Activated naive CD8-positive, alpha-beta T cell treated with anti-CD3 and anti-CD28 coated beads, Interleukin-2, amount 50 U/mL, for 16 hours (primary cell): ENCODE measurements at regions not wholly inside any gene's neighbourhood (a gene's known extent, or its start where the extent isn't known, plus 50 kb on each side); places are given as distances from the start of the nearest gene placed in this dataset.

ENCODE experiments used
- DNase-seq: peaks from one replicate; pipeline ENCODE4 v3.0.0-alpha.2; 2020; ENCODE audit warnings: low read depth, low spot score

DNA sequence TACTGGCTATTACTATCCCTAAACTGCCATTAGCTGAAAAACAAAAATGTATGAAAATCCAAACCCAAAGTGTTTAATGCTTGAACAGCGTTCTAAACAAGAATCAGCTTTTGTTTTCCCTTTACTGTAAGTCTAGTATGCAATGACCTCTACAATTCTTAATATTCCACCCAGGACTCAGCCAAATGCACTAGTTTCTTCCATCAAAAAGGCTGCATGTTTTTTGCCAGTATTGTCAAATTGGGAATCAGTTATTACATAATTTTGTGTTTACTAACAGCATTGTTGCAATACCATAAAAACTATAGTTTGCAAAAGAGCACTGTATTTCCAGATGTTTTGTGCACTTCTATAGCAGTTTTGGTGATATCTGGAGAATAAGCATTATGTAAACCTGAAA is 634.5 kb downstream of the LTN1 start:
- DNase-seq, result no peak

DNA sequence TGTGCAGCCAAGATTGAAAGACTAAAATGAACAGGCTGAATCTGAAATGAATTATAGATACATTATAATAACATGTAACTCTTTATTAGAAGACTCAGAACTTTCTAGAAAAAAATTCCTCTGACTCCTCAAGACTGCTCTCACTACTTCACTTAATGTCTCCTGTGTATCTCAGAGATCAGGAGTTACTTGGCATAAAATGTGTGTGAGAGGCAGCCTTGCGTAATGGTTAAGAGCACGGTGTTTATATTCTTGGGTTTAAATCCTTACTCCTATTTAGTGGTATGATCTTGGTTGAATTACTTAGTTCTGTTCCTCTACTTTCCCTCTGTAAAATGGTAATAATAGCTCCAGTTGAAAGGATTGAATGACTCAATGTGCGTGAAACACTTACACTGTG is 634.9 kb downstream of the LTN1 start:
- no peak for DNase-seq

DNA sequence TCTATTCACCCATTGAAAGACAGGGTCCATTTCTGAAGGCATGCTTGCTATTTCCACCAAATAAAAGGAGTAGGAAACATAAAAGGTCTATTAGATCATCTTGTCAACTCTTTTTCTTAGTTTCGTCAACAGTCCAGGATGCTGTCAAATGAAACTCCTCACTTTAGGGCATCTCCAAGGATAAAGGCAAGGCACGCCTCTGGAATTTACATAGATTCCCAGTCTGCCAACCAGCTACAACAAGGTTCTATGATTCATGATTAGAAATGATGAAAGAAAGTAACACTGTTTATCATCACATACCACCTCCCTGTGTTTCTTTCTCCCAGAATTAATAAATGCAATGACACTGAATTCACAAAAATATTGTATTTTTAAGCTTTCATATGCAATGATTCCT is 636.3 kb downstream of the LTN1 start:
- no peak for DNase-seq

DNA sequence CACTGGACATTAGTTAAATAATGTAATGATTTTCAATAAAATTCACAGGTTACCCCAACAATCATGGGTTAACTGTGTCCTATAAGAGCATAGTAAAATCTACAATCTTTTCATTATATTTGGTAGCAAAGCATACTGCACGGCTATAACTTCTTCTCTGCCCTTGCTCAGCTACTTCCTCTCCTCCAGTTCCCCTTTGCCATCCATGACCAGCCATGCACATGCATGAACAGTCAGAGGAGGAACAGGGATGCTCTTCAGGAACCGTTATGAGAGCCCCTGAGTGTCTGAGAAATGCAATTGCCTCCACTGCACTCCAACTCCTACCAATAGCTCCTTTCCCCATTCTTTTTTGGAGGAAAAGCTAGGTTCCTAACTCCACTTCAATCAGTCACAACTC is 646.7 kb downstream of the LTN1 start:
- DNase-seq, result no peak

DNA sequence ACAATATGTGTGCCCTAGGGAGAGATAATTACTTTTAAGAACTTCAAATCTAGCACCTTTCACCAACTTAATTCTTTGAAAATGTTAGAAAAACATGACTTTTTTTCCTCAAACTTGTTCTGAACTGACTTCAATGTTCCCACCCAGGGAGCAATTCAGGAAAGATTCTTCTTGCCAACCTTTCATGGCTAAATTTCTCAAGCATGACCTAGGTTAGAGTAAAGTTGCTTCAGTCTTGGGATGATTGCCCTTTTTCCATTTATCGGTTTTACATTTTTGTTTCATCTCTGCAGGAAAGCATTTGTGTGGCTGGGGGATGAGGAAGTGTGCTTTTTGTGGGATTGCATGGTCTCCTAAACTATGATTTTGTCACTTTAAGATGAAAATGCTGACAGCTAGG is 647.7 kb downstream of the LTN1 start:
- no peak for DNase-seq

DNA sequence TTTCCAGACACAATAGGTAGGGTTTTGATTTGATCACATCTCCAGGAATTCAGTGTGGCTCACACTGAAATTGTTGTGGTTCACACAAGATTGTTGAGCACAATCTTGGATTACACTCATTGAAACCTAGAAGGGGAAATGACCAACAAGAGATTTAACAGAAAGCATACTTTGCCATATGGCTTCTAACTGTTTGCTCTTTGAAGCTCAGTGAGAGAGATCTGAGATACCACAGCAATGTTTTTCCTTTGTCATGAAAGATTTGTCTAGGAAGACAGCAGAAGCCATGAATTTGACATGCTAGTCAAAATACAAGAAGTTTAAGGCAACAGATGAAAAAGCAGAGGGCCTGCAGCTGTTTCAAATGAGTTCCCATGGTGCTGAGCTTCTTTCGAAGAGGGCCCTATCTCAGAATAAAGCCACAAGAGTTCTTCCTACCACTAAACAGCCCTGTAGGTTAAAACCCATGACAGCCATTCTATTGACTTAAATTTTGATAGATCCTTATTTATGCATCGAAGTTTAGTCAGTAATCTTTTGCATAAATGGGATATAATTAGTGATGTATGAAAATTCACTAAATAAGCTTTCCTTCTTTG is 650.4 kb downstream of the LTN1 start:
- DNase-seq, result no peak

DNA sequence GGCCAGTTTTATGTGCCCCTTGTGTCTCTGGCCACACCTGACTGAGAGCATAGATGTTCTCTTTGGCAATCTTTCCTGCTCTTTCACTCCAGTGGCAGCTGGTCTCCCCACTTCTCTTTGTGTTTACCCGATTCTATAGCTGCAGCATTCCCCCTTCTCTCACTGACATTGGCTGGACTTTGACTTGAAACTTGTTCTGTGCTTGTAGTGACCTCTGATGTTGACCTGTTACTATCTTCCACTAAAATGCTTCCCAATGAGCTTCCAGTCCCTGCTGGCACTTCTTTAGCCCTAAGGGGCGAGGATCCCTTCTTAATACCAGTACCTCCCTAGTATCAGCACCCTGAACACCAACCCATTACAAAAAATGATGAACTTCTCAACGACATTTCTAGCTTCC is 653.3 kb downstream of the LTN1 start:
- DNase-seq, result no peak

DNA sequence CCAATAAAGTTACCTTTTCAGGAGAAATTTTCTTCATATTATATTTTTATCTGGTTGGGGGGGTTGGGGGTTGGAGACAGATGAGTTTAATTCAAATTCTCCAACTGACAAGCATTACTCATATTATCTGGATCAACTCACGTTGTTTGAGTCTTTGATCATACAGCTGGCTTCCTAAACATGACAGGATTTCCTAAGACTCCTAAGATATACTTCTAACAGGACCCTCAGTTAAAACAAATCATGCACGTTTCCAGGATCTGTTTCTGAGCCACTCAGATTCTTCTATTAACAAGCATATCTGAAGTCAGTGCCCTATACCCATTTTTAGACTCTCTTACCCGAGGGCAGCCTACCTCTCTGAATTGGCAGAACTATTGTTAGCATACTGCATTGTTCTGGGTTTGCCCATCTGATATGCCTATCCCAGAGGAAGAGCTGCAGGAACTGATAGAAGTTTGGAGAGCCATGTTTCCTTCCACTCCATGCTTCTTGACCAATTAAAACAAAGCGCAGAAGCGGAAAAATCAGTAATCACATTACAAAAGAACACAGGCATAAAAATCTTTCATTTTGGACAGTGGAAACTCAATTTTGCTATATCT is 653.9 kb downstream of the LTN1 start:
- no peak for DNase-seq

DNA sequence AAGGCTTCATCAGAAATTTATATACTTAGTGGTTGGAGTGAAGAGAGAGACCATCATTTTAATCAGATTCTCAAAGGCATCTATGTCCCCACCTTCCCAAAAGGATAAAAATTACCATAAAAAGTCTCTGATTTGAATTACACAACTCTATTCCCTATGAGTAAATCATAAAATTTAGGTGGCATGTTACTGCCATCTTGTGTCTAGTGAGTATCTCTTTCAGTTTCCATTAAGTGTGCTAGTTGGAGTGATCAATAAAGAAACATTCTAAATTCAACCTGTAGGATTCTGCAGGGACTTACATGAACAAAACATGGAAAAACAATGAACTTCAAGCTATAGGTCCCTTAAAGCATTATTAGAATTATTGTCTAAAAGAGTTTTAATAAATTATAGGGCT is 655.4 kb downstream of the LTN1 start:
- DNase-seq, result no peak

DNA sequence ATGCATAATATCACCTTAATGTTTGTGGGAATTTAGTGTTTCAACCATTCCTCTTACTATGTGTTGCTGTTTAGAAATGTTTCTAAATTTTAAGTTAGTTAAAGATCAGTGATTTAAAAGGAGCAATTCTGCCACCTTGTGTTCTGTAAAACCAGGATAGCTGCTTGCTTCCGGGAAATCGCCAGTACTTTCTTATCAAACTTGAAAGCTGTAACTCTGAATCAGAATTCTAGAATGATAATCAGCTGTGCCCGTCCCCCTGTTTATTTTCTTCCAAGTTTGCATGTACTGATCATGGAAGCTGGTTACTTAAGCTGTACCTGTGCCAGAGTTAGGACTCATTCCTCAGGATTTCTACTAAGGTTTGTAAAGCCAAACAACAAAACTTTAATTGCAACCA is 656.4 kb downstream of the LTN1 start:
- no peak for DNase-seq

DNA sequence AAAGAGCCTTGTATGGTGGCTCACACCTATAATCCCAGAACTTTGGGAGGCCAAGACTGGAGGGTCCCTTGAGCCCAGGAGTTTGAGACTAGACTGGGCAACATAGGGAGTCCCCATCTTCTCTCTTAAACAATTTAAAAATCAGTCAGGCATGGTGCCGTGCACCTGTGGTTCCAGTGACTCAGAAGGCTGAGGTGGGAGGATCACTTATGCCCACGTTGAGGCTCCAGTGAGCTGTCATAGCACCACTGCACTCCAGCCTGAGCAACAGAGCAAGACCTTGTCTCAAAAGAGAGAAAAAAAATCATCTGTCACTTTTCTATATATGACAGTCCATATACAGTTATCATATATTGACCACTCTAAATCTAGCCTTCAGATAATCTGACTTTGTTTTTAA is 658.3 kb downstream of the LTN1 start:
- no peak for DNase-seq

DNA sequence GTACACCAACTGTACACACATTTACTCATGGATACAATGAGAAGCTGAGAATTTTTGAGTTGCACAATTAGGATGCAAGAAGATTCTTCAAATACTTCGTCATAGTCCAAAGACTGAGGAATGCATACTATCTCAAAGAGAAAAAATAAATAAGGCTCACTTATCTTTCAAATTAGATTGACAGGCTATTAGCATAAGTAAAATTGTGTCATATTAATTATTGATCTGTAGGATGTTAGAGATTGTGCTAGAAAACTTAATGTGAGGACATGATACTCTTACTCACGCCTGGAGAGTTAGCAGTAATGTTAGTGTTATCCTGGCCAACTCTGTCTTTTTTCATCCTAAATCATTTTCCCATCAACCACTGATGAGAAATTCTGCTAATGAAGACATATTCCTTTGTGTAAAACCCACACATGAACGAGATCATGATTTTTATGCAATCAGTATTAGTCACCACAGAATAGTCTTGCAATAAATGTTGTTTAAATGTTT is 659.0 kb downstream of the LTN1 start:
- DNase-seq, result no peak

DNA sequence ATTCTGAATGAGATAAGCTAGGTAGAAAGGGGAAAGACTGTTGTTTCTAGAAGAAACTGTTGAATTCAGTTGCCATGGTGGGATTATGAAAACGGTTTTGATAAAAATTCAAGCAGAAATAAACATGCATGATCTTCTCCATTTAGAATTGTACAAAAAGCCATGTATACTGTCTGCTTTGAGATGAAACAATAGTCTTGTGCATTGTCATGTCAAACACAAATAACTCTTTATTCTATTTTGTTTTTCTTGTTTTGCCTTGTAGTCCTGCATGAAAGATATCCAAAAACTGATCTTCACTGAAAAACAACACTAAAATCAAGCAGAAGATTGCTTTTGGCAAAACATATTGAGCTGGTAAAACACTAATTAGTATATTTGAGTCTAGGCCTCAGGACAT is 659.9 kb downstream of the LTN1 start:
- DNase-seq, result no peak

DNA sequence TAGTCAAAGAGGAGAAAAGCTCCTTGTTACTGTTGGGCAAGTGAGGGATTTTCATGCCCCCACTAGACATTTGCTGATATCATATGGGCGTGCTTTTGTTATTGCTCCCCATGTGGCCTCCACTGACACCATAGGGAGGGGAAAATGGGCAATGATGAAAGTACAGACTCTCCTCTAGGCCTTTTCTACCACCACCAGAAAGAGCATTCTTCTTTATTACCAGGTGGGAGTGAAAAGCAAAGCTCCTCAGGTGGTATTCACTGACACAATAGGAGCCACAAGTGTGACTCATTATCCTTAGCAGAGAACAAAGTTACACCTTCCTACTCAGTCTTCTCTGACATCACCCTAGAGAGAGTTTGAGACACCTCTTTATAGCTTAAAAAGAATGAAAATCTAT is 667.1 kb downstream of the LTN1 start:
- DNase-seq, result no peak

DNA sequence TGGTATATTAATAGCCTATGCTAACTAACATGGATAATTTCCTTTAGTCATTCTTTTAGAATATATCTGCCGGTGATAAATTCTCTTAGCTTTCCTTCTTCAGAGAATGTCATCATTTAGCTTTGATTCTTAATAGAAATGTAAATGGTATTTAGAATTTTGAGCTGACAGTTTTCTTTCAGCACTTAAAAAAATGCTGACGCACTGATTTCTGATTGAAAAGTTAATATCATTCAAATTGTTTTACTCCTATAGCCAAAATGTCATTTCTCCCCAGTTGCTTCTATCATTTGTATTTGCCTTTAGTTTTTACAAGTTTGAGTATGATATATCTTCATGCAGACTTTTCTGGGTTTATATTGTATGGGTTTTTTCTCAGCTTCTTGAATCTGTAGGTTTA is 668.0 kb downstream of the LTN1 start:
- no peak for DNase-seq

DNA sequence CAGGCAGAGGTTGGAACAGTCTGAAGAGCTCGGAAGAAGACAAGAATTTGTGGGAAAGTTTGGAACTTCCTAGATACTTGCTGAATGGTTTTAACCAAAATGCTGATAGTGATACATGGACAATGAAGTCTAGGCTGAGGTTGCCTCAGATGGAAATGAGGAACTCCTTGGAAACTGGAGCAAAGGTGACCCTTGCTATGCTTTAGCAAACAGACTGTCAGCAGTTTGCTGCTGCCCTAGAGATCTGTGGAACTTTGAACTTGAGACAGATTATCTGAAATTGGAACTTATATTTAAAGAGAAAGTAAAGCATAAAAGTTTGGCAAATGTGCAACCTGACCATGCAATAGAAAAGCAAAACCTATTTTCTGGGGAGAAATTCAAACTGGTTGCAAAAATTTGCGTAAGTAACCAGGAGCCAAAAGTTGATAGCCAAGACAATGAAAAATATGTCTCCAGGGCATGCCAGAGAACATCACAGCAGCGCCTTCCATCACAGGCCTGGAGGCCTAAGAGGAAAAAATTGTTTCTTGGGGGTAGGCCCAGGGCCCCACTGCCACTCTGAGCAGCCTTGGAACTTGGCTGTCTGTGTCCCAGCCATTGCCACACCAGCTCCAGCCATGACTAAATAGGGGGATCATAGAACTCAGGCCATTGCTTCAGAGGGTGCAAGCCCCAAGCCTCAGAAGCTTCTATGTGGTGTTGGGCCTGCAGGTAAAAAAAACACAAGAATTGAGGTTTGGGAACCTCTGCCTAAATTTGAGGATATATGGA is 675.3 kb downstream of the LTN1 start:
- no peak for DNase-seq

DNA sequence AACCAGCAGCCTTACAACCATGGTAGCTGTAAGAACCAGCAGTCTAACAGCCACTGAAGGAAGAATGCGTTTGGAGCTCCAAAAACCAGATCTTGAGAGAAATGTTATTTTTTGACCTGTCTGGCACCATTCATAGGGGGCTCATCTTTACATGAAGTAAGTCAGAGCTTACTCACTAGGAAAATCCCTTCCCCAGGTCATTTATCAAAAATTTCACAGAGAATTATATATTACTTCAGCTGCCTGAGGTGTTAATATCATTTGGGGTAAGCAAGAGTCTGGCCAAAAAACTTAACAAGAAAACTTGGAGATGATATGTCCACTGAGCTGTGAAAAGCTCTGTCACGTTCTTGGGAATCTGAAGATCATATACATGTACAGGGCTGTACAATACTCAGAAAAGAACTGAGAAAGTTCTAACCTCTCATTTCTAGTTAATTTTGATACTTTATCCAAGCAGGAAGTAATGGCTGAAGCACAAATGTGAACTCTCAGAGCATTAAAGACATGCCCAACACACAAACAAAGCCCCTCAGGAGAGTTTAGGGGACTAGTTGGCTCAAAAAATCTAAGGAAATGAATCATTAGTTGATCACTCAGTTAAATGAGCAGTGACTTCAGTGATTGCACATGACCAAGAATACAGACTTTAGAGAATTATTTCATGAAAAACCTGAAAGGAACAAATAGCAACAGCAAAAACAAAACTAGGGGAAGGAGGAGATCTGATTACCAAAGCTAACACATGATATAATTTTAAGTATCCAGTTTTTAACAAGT is 681.1 kb downstream of the LTN1 start:
- no peak for DNase-seq

DNA sequence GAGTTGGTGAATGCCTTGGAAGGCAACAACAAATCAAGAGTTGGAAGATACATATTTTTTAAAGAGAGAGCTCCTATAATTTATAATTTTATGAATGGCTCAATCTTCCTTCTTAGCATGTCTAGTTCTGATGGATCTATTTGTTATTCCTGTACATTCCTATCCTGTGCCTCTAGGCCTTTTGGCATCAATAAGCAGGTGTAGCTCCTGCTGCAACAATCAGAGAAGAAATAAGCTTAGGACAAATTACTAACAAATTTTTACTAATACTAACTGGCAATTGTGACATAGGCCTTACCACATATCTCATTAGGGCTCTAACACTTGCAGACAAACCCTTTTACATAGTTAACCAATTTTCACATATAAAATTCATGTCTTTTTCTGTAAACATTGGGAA is 682.0 kb downstream of the LTN1 start:
- DNase-seq, result no peak

DNA sequence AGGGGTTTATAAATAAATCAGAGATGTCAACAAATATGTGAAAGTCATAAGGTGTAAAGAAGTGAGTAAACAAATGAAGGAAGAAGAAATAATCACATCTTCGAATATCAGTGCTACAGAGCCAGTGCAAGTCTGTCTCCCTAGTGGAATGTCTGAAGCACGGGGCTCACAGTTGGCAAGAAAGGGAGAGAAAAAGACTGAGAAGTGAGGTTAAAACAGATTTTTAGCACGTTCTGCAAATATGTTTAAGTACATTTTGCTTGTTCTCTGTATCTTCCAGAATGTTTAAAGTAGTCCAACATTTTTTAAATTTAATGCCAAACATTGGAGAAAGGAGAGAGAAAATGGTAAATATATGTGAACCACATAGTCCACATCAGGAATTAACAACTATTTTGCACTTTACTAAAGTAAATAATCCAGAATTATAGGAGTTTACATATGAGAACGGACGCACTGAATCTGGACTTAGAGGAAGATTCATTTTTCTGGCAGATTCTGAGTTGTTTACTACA is 682.4 kb downstream of the LTN1 start:
- DNase-seq, result no peak

DNA sequence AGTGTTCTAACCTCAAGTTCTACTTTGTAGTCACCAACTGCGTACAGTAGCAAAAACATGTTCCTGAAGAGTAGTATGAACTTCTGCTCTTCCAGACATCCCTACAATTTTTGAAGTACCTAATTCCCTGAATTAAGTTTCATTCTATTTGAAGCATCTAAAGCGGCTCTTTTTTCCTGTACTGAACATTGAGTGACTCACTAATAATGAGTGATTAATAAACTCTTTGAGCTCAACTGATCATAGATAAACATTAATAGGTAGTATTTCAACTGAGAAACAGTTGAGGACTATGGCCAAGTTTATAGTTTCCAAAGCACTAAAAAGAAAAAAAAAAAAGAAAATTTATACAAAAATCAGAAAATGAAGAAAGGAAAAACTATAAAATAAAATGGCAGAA is 683.1 kb downstream of the LTN1 start:
- DNase-seq, result no peak

DNA sequence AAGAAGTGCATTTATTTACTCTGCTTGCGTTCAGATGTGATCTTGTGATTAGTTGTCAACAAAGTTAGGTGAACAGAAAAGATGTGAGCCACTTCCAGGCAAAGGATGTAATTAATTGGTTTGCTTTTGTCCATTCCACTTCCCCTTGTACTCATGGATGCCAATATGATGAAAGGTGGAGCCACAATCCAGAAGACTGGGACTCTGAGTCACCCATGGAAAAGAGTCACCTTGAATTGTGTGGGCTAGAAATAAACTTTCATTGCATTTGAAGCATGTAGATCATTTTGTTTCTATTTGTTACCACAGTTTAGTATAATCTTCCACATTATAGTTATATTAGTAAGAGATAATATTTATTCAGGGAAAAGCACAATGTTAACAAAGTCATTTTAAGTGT is 684.2 kb downstream of the LTN1 start:
- no peak for DNase-seq

DNA sequence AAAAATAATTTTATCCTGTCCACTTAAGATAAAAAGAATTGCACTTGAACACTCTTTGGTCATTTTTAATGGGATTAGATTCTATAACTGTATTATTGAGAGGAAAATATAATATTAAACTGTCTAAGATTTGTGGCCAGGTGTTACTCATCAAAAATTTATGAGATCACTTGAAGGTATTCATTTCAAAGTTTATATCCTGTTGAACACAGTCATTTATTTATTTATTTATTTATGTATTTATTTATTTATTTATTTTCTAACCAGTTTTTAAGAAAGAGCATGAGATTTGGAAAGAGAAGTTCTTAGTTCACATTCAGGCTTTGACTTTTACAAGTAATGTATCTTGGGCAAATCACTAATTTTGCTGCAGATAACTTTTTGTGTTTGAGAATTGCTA is 692.7 kb downstream of the LTN1 start:
- no peak for DNase-seq
